NCI-H748 treated with DMSO at 0.1 percent for 48 hours (cell line): ENCODE measurements at regions not wholly inside any gene's neighbourhood (a gene's known extent, or its start where the extent isn't known, plus 50 kb on each side); places are given as distances from the start of the nearest gene placed in this dataset.

Experiments used
- DNase-seq: peaks from one replicate; lab custom pipeline; 2025; lab: John Stamatoyannopoulos, UW

DNA sequence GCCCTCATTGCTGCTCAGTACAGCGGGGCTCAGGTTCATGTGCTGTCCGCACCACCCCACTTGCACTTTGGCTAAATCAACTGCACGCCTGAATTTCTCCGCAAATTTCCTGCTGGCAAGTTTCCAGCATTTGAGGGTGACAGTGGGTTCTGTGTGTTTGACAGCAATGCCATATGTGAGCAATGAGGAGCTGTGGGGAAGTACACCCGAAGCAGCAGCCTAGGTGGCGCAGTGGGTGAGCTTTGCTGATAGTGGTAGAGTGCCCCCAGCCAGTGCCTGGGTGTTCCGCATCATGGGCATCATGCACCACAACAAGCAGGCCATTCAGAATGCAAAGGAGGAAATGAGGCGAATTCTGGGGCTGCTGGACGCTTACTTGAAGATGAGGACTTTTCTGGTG lies 103.9 kb upstream of the POT1 start:
- DNase-seq = no peak

- DNase-seq = no peak
Observed at GRCh38 chr7:125032943-125033342, 103.3 kb upstream of the POT1 start.

DNA sequence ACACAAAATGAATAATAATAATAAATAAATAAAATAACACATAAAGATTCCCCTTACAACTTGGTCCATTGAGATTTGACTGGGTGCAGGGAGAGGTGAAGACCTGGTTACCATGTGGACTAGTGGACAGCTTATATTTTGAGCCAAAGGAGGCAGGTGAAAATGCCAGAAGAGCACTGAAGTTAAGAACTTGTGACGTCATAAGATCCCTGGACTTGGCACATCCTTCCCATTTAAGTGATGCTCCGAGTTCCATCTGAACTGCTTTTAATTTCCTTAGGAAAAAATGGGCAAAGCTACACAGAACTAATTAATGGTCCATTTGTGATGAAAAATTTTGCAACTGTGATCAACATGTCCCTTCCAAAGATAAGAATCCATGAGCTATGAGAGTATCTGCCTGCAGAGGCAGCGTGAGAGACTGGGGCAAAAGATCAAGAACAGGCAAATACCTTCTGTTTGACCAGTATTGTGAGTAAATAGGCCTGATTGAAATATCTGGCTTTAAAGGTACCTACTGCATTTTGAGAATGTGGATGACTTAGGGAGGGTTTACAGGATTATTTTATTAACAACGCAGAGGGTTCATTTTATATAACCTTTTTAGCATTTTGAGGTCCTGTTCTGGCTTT lies 101.2 kb upstream of the POT1 start:
- no peak for DNase-seq

- DNase-seq = no peak
Observed at GRCh38 chr7:125025620-125026019, 96.0 kb upstream of the POT1 start.

DNA sequence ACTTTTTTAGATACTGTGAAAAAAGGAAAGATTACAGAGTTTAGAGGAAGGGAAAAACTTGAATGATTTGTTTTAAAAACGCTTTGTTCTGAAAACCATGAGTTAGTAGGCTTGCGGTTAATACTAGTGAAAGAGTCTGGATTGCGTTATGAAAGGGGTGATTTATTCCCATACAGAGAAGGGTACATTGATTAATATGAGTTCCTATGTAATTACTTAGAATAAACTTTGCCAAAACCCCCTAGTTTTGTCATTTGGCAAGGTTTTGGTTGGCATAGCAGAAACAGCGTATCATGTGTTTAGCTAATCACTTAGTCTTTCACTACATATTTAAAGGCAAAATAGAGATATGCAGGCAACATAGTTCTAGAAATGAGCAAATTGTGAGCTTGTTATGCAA lies 91.2 kb upstream of the POT1 start:
- no peak for DNase-seq

DNA sequence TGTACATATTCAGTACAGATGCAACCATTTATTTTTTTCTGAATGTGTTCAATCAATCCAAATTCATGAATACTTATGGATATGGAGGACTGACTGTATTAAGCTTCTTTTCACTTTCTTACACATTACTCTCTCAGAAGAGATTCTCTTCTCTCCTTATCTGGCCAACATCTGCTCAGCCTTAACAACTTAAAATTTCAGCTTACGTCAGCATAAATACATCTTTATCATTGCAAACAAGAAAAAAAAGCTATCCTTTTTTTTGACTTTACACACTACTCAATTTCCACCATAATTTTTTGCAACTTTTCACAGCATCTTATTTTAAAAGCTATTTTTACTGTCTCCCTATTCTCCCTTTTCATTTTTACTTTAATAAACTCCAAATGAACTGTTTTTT lies 80.9 kb upstream of the POT1 start:
- no peak for DNase-seq

DNA sequence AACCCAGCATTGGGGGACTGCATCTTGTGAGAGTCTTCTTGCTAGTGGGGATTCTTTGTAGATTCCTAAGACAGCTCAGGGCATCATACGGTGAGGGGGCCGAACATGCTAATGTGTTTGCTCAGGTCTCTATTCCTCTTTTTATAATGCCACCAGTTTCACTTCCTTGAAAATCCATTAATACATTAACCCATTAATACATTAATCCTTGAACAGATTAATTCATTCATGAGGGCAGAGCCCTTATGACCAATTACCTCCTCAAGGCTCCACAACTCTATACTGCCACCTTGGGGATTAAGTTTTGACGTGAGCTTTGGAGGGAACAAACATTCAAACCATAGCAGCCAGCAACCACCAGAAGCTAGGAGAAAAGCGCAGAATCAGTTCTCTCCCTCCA lies 67.2 kb upstream of the POT1 start:
- DNase-seq = no peak

DNA sequence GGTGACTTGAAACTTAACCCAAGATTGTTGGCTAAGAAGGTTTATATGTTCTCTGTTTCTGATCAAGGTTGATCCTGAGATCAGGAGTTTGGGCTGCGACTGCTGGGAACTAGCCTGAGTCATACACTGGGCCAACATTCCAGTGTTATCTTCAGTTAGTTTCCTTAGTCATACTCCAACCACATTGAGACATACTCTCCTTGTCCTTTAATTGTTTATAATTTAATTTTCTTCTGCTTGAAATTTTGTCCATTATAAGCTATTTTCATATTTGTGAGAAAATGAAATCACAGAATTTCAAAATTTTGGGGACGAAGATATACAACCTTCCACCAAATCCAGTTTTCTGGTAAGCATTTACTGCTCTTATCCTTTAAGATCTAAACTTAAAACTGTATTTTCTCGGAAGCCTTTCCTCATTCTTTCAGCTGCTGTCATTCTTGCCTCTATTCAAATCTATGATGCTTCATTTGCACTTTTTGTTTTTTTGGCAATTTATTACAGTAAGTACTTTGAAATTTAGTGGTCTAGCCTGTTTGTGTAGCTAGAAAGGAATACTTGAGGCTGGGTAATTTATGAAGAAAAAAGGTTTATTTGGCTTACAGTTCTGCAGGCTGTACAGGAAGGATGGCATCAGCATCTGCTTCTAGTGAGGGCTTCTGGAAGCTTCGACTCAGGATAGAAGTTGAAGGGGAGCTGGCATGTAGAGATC lies 63.4 kb upstream of the POT1 start:
- no peak for DNase-seq

GRCh38 chr7:124989911-124990310 lies 60.3 kb upstream of the POT1 start:
- no peak for DNase-seq
